NCI-H510A (cell line): ENCODE measurements at regions not wholly inside any gene's neighbourhood (a gene's known extent, or its start where the extent isn't known, plus 50 kb on each side); places are given as distances from the start of the nearest gene placed in this dataset.

Source experiments
- DNase-seq: peaks from one replicate; lab custom pipeline; 2025; lab: John Stamatoyannopoulos, UW

- DNase-seq, result no peak
Observed at GRCh38 chr1:75984781-75985180, 52.6 kb upstream of the ASB17 start.

DNA sequence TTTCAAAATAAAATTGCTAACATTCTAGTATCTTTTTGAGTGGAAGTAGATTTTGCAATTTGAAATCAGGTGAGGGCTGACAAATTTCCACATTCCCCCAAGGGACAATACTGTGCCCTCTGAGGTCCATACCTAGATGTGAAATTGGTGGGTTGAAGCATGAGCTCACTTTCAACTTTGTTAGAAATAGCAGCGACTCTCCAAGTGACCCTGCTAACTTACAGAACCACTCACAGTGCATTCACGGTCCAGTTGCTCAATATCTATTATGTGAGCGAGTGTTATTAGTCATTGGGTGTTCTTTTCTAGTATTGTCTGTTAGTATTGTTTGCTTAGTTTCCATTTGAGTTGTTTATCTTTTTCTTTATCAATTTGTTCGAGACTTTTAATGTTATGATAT lies 53.6 kb upstream of the ASB17 start:
- no peak for DNase-seq

DNA sequence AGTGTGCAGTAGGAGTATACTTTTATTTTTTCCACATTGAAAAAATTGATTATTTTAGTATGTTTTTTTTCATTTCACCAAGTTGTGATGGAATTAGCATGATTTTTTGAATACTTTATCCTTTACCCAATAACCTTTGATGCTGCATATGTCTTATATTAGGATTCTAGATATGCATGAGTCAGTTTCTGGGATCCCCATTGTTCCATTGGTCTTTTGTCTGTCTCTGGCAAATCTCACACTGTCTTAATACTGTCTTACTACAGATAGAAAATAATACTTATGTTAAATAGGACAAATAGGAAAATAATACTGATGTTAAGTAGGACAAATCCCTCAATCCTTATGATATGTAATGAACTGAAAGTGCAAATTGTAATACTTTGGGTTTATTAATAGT lies 54.3 kb upstream of the ASB17 start:
- DNase-seq, result no peak

DNA sequence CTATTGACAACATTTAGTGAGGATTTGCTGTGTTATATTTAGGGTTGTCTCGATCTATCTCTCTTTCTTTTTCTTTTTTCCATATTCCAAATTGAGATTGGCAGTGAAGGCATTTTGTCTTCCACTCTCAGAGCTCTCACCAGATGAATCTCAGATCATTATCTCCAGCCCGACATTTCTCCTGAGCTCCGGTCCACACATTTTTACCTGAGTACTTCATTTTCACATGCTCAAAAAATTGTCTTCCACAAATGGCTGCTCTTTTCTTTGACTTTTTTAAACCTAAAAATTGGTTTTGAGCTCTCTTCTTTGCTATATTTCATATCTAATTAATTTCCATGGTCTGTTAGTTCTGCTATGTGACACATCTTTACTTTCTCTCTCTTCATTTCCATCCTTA lies 56.9 kb upstream of the ASB17 start:
- DNase-seq, result no peak

DNA sequence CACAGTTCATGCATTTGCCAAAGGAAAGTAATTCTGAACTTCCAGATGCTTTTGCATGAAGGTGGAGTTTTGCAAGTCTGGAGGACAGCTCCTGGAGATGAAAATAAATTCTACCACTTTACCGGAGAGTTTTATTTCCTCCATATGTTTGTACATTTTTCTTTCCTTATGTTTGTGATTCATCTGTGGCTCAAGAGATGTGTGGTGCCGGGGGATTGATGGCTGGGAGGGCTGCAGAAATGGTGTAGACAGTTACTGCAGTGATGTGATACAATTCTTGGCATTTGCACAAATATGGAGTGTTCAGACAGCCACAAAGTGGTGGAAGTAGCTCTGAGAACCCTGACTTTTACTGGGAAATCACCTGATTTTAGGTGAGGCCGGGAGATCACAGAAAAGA lies 58.5 kb upstream of the ASB17 start:
- no peak for DNase-seq

GRCh38 chr1:75991497-75992114 lies 59.4 kb upstream of the ASB17 start:
- peak; percentile 78 for DNase-seq

GRCh38 chr1:75992312-75992711 lies 60.1 kb upstream of the ASB17 start:
- no peak for DNase-seq

DNA sequence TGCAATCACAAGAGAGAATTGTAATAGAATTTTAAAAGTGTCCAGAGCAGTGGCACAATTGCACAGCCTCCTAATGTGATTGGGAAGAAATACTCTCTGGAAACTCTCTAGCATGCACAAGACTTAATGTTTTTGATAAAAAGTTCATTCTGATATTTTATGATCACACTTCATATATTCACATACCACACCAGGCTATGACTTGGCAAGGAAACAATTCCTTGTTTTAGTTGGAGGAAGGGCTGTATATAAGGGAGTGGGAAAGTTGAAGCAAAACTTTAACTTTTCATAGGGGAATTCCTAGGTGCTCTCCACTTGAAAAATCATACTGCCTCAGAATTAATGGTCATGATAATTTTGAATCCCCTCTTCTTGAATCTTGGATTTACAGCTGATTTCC lies 61.5 kb upstream of the ASB17 start:
- DNase-seq, result no peak

DNA sequence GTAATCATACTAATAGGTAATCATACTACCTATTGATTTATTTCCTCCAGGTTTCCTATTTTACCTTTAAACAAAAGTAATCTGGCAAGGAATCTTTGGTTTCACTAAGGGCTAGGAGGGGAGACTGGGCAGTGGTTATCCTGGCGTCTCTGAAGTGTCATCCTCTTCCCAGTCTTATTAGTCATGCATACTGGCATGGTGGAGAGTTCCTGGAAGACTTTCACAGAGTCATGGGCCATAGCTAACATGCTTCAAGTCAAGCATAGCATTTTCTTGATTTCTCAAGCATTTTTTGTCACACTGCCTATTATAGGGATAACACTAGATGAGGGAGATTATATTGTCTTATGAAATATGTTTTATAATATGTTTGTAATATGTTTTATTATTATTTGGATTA lies 64.0 kb upstream of the ASB17 start:
- no peak for DNase-seq

DNA sequence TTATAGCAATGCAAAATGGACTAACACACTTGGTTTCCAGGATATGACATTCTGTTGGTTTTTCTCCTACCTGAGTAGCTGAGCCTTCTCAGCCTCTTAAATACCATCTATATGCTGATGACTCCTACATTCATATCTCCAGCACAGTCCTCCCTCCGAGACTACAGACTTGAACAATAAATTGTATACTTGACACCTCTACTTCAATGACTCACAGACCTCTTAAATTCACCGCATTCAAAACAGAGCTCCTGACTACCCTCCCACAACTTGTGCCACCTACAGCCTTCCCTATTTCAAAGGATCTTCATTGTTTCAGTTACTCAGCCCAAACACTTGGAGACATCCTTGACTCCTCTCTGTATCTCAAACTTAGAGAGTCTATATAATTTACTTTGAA lies 66.8 kb upstream of the ASB17 start:
- no peak for DNase-seq

- no peak for DNase-seq
Observed at GRCh38 chr1:76003946-76004345, 70.6 kb upstream of the ST6GALNAC3 start.

- no peak for DNase-seq
Observed at GRCh38 chr1:76005765-76006164, 68.8 kb upstream of the ST6GALNAC3 start.

DNA sequence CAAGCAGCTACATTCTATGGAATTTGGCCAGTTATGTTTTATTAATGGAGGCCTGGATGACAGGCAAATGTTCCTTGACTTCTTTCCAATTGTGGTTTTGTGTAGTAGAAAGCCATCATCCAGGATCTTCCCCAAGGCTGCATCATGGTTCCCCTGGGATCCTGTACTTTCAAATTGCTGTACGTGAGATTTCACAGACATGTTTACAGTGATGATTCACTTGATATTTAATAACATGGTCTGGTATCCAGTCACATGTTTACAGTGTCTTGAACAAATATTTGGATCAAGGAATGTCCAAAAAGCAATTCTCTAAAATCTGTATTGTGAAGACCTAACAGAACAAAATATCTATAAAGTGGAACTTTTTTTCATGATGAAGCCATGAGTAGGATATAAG lies 68.3 kb upstream of the ST6GALNAC3 start:
- DNase-seq, result no peak

GRCh38 chr1:76010802-76011201 lies 63.7 kb upstream of the ST6GALNAC3 start:
- DNase-seq, result no peak

GRCh38 chr1:76012341-76013205 lies 62.0 kb upstream of the ST6GALNAC3 start:
- DNase-seq, result no peak

GRCh38 chr1:76013206-76013581 lies 61.4 kb upstream of the ST6GALNAC3 start:
- no peak for DNase-seq

DNA sequence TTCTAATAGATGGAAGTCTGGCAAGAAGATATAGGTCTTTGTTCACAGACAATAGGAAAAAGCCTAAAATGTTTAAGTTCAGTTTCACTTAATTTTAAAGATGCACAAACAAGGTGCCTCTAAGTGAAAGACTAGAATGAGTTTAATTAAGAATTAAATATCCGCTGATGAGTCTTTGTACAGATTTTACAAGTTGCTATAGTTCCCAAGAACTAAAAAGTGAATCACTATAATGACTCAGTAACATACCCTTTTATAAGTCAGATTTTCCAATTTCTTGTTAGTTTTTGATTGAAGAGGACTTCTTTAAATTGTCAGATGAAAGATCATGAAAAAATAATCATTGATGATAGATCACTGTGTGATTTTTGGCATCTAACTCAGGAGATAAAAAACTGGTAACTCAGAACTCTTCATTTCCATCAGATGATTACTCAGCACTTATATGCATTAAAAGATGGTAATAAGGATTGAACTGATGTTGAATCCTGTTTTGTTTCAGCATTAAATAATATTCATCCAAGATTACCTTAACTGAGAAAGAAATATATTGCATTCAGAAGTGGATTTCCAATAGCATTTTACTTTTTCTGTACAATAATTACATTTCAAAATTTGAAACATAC lies 59.0 kb upstream of the ST6GALNAC3 start:
- no peak for DNase-seq

GRCh38 chr1:76018045-76018444 lies 56.5 kb upstream of the ST6GALNAC3 start:
- no peak for DNase-seq

DNA sequence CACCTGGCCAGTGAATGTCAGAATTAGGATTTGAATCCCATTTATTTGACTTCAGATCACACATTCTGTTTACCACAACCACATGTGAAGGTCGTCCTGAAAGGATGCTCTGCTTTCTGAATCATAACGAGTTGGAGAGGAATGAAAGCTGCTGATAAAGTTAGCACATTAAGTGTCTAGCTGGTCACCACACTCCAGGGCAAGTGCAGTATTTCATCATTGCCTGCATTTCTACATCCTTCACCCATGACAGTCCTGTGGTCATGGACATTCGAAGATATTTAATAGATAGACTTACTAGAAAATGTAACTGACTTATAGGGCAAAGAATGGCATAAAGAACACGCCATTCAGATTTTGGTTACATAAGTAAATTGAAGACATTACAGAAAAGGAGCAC lies 52.7 kb upstream of the ST6GALNAC3 start:
- DNase-seq, result no peak

DNA sequence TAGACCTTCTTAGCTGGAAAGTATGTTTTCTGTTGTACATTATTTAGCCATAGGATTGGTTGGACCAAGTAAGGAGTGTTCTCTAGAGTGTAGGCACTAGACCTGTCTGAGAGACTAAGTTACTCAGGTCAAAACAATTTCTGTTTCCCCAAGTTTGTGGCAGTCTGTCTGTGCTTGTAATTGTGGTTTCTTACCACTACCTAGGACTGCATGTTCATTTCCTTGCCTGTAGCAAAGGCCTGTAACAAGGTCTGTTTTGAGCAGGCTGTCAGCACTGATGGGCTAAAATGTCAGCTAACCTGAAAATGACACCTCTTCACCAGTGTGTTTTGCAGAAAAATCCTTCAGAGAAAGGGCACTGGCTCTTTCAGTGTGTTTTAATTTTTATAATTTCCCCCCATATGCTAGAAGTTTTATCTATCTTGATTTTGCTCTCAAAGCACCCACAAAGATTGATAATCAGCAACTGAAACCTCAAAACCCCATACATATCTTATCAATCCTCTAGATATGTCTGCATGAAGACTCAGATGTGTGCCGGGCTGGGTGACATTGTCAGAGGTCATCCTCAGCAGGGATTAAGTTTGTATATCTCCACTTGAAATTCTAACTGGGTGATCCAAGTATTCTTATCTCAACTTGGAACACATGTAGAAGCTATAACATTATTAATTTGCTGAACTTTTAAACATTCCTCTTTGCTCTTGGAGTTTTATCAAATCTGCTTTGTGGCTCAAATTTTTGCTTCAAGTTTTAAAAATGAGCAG lies 50.7 kb upstream of the ST6GALNAC3 start:
- no peak for DNase-seq
